HepG2 (cell line): ENCODE measurements at regions not wholly inside any gene's neighbourhood (a gene's known extent, or its start where the extent isn't known, plus 50 kb on each side); places are given as distances from the start of the nearest gene placed in this dataset.

Source experiments
- ATAC-seq: fragments of 200-7000 bp; cut with Tn5 transposase; 3 replicates; pipeline ENCODE4 v1.9.1; 2020; ENCODE audit warnings: mild to moderate bottlenecking, moderate library complexity
- BruUV-seq: library from RNA; stranded (reverse); fragments of 400-500 nt; replicated peaks from 2 replicates; lab custom pipeline; 2021; lab: Mats Ljungman, UMichigan
- CTCF ChIA-PET: fragments of 300-600 bp; formaldehyde crosslinking; extraction: SDS; loops from one replicate; lab custom pipeline; 2021; ENCODE audit warnings: low total read pairs, inconsistent platforms, low intra/inter-chr PET ratio; lab: Yijun Ruan, JAX
- POLR2A ChIA-PET: fragments of 350-600 bp; sonication (Branson Sonifier 250); formaldehyde crosslinking; loops from one replicate; lab custom pipeline; 2020; ENCODE audit warnings: antibody characterized with exemption, inconsistent platforms; lab: Yijun Ruan, JAX
- DNase-seq: peaks from one replicate; pipeline ENCODE4 v3.0.0-alpha.2; 2015; ENCODE audit warnings: low spot score
- FAIRE-seq: peaks from 3 replicates; lab custom pipeline; 2011; peaks lifted over from hg19 to GRCh38; lab: Jason Lieb, UNC
- H2AFZ ChIP-seq: one replicate; pipeline ENCODE4 v1.6.1; 2011; ENCODE audit warnings: low read length, inconsistent platforms
- H3K27ac ChIP-seq: fragments of 300-600 bp; 3 replicates; pipeline ENCODE4 v1.8.0; 2011; ENCODE audit warnings: mixed run types, mild to moderate bottlenecking, mixed read lengths, low read length, inconsistent platforms; ENCODE audit not compliant: insufficient read depth; ENCODE audit errors: extremely low read length
- H3K27me3 ChIP-seq, 2 experiments: fragments of 200-600 bp in 1 of 2; 2 replicates in 1 of 2; 3 replicates in 1 of 2; pipeline versions ENCODE4 v1.6.0 to v1.8.0; 2011; ENCODE audit warnings: low read length in 2 of 2, mild to moderate bottlenecking in 2 of 2, moderate library complexity in 2 of 2, inconsistent platforms in 1 of 2; ENCODE audit not compliant: insufficient read depth in 2 of 2, control insufficient read depth in 1 of 2
- H3K36me3 ChIP-seq, 2 experiments: fragments of 200-600 bp in 1 of 2; replicated peaks in 1 of 2; 2 replicates in 1 of 2; 3 replicates in 1 of 2; pipeline versions ENCODE4 v1.5.1 to v1.8.0; 2011; ENCODE audit warnings: low read length in 2 of 2, inconsistent platforms in 1 of 2; ENCODE audit not compliant: insufficient read depth in 2 of 2, control insufficient read depth in 1 of 2
- H3K4me1 ChIP-seq: 2 replicates; pipeline ENCODE4 v1.5.1; 2012; ENCODE audit warnings: low read length, inconsistent platforms; ENCODE audit not compliant: insufficient read depth
- H3K4me2 ChIP-seq: 2 replicates; pipeline ENCODE4 v1.6.0; 2011; ENCODE audit warnings: low read depth, low read length, inconsistent platforms
- H3K4me3 ChIP-seq, 3 experiments: fragments of 200-600 bp in 1 of 3; sonication (generic), shearing (Covaris generic) in 1 of 3; replicated peaks in 1 of 3; 2 replicates each; pipeline ENCODE4 v1.5.1; 2011 to 2016; ENCODE audit warnings: low read length in 3 of 3, inconsistent platforms in 2 of 3, low read depth in 2 of 3, mild to moderate bottlenecking in 2 of 3, control low read depth in 1 of 3, mixed read lengths in 1 of 3; ENCODE audit not compliant: insufficient read depth in 1 of 3
- H3K79me2 ChIP-seq: one replicate; pipeline ENCODE4 v1.6.1; 2011; ENCODE audit warnings: low read length, inconsistent platforms; ENCODE audit not compliant: insufficient read depth
- H3K9ac ChIP-seq: 2 replicates; pipeline ENCODE4 v1.6.0; 2011; ENCODE audit warnings: mild to moderate bottlenecking, low read depth, low read length, inconsistent platforms; ENCODE audit not compliant: insufficient read depth
- H3K9me3 ChIP-seq: 2 replicates; pipeline ENCODE4 v1.5.1; 2012; ENCODE audit warnings: mild to moderate bottlenecking, low read length
- H4K20me1 ChIP-seq: 2 replicates; pipeline ENCODE4 v1.6.0; 2011; ENCODE audit warnings: inconsistent platforms, mild to moderate bottlenecking, low read length, moderate library complexity; ENCODE audit not compliant: insufficient read depth
- FLYWCH1 ChIP-seq: sonication (generic); formaldehyde crosslinking; IDR thresholded peaks from 2 replicates; pipeline ENCODE4 v1.8.1; 2023; ENCODE audit warnings: mild to moderate bottlenecking, missing genetic modification reagents
- KLF11 ChIP-seq: IDR thresholded peaks from 2 replicates; pipeline ENCODE4 v1.6.1; 2016; ENCODE audit warnings: missing compliant biosample characterization
- MTA1 ChIP-seq: sonication (generic); formaldehyde crosslinking; IDR thresholded peaks from 2 replicates; pipeline ENCODE4 v1.4.0; 2020; ENCODE audit warnings: missing genetic modification reagents, mild to moderate bottlenecking, borderline replicate concordance
- NFYC ChIP-seq: IDR thresholded peaks from 2 replicates; pipeline ENCODE4 v1.6.1; 2016; ENCODE audit warnings: missing genetic modification reagents, missing compliant biosample characterization
- SMAD3 ChIP-seq: sonication (generic); formaldehyde crosslinking; IDR thresholded peaks from 2 replicates; pipeline ENCODE4 v1.4.0; 2020; ENCODE audit warnings: missing genetic modification reagents
- ZKSCAN1 ChIP-seq: fragments of 150-350 bp; IDR thresholded peaks from 2 replicates; pipeline ENCODE4 v1.6.1; 2014; ENCODE audit warnings: low read length
- ZNF652 ChIP-seq: IDR thresholded peaks from 2 replicates; pipeline ENCODE4 v1.6.1; 2016; ENCODE audit warnings: low read depth, borderline replicate concordance
- whole genome bisulfite sequencing: methylation state at CpG from one replicate; pipeline ENCODE4 v1.1.6; 2017; ENCODE audit warnings: low lambda C conversion rate; 5-methylcytosine and 5-hydroxymethylcytosine counted together
- in situ Hi-C: cut with HindIII; loops from 2 replicates; pipeline ENCODE4 v1.10.0; 2017; ENCODE audit warnings: low pct_unique_long_range_greater_than_20kb; ENCODE audit not compliant: extremely low pct_ligation_motif_present
- intact Hi-C: fragments of 100-400 bp; cut with micrococcal nuclease; formaldehyde crosslinking; loops from one replicate; pipeline ENCODE4 v1.10.0; 2022; ENCODE audit not compliant: unreplicated experiment
- TF ChIP-seq, protein P1 (sequence below): sonication (generic); formaldehyde crosslinking; IDR thresholded peaks from 2 replicates; pipeline ENCODE4 v1.8.1; 2023; ENCODE audit warnings: mild to moderate bottlenecking, inconsistent platforms, moderate library complexity, missing genetic modification reagents, borderline replicate concordance
- TF ChIP-seq, protein P2 (sequence below): sonication (generic); formaldehyde crosslinking; IDR thresholded peaks from 2 replicates; pipeline ENCODE4 v1.4.0; 2020; ENCODE audit warnings: missing genetic modification reagents
- TF ChIP-seq, protein P3 (sequence below): sonication (generic); formaldehyde crosslinking; IDR thresholded peaks from 2 replicates; pipeline ENCODE4 v1.4.0; 2020; ENCODE audit warnings: mild to moderate bottlenecking, missing genetic modification reagents, borderline replicate concordance

DNA sequence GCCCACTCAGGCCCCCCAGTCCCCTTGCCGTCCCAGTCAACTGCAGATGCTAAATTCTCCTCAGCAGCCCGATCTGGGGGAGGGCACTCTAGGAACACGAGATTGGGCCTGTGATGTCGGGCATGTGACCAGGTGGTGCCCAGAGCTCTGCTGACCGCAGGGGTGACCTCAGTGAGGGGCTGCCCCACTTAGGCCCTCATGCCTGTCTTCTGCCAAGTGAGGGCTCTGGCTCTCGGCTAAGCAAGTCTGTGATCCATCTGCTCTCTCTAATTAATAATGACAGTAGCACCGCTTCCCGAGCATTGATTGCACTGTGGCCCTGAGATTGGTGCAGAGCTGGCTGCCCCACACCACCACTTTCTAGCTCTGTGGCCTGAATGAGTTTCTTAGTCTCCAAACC, 138.8 kb downstream of the MRM1 start:
- H3K9me3 ChIP-seq, result no peaks in the 10 kb centered on the region
- H3K4me1 ChIP-seq, result no peaks in the 10 kb centered on the region
- ATAC-seq (no peak), DNase-seq (no peak), FAIRE-seq (no peak)
- WGBS, result 33% methylated on average over 3 of the region's 8 CpGs
- no peaks in the 10 kb centered on the region for H4K20me1 ChIP-seq
- TF ChIP-seq SMAD3 (CRISPR knock-in tag) (no peak), ZKSCAN1 (no peak), ZNF652 (CRISPR knock-in tag) (no peak), MTA1 (CRISPR knock-in tag) (no peak), NFYC (CRISPR knock-in tag) (no peak), FLYWCH1 (no peak), KLF11 (CRISPR knock-in tag) (no peak)
- TF ChIP-seq, protein P1, sequence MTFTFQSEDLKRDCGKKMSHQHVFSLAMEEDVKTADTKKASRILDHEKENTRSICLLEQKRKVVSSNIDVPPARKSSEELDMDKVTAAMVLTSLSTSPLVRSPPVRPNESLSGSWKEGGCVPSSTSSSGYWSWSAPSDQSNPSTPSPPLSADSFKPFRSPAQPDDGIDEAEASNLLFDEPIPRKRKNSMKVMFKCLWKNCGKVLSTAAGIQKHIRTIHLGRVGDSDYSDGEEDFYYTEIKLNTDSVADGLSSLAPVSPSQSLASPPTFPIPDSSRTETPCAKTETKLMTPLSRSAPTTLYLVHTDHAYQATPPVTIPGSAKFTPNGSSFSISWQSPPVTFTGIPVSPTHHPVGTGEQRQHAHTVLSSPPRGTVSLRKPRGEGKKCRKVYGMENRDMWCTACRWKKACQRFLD (CRISPR knock-in tag), result no peak
- TF ChIP-seq, protein P2, sequence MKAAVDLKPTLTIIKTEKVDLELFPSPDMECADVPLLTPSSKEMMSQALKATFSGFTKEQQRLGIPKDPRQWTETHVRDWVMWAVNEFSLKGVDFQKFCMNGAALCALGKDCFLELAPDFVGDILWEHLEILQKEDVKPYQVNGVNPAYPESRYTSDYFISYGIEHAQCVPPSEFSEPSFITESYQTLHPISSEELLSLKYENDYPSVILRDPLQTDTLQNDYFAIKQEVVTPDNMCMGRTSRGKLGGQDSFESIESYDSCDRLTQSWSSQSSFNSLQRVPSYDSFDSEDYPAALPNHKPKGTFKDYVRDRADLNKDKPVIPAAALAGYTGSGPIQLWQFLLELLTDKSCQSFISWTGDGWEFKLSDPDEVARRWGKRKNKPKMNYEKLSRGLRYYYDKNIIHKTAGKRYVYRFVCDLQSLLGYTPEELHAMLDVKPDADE (CRISPR knock-in tag), result no peak
- TF ChIP-seq, protein P3, sequence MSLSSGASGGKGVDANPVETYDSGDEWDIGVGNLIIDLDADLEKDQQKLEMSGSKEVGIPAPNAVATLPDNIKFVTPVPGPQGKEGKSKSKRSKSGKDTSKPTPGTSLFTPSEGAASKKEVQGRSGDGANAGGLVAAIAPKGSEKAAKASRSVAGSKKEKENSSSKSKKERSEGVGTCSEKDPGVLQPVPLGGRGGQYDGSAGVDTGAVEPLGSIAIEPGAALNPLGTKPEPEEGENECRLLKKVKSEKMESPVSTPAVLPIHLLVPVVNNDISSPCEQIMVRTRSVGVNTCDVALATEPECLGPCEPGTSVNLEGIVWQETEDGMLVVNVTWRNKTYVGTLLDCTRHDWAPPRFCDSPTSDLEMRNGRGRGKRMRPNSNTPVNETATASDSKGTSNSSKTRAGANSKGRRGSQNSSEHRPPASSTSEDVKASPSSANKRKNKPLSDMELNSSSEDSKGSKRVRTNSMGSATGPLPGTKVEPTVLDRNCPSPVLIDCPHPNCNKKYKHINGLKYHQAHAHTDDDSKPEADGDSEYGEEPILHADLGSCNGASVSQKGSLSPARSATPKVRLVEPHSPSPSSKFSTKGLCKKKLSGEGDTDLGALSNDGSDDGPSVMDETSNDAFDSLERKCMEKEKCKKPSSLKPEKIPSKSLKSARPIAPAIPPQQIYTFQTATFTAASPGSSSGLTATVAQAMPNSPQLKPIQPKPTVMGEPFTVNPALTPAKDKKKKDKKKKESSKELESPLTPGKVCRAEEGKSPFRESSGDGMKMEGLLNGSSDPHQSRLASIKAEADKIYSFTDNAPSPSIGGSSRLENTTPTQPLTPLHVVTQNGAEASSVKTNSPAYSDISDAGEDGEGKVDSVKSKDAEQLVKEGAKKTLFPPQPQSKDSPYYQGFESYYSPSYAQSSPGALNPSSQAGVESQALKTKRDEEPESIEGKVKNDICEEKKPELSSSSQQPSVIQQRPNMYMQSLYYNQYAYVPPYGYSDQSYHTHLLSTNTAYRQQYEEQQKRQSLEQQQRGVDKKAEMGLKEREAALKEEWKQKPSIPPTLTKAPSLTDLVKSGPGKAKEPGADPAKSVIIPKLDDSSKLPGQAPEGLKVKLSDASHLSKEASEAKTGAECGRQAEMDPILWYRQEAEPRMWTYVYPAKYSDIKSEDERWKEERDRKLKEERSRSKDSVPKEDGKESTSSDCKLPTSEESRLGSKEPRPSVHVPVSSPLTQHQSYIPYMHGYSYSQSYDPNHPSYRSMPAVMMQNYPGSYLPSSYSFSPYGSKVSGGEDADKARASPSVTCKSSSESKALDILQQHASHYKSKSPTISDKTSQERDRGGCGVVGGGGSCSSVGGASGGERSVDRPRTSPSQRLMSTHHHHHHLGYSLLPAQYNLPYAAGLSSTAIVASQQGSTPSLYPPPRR (CRISPR knock-in tag), result no peak
- H3K36me3 ChIP-seq, result no peaks in the 10 kb centered on the region
- H3K27me3 ChIP-seq, result peaks cover 2 to 63% of the 10 kb centered on the region in 2 experiments
- ChIA-PET CTCF (no interaction called here), POLR2A (no interaction called here)
- H3K27ac ChIP-seq, result no peak overlapping the region
- H2AFZ ChIP-seq, result no peak overlapping the region
- no peaks in the 10 kb centered on the region for H3K79me2 ChIP-seq
- H3K4me3 ChIP-seq, result no peak overlapping the region
- in situ Hi-C loops, result no loop called here
- H3K4me2 ChIP-seq, result no peak overlapping the region
- no peak overlapping the region for H3K9ac ChIP-seq
- intact Hi-C loops, result no loop called here
- no TSS peak for BruUV-seq
